Tibial artery (tissue), 4 donors: ENCODE measurements at regions not wholly inside any gene's neighbourhood (a gene's known extent, or its start where the extent isn't known, plus 50 kb on each side); places are given as distances from the start of the nearest gene placed in this dataset.

Source experiments
- DNase-seq, 2 donors: peaks; one replicate each; pipeline ENCODE4 v3.0.0-alpha.2; 2019
- H3K27ac ChIP-seq, 2 donors: fragments of 200-600 bp; sonication (generic) in 1 of 2; 1 replicate in 1 of 2; 2 replicates in 1 of 2; pipeline ENCODE4 v1.5.1; 2018 to 2019; ENCODE audit warnings: mild to moderate bottlenecking in 1 of 2
- H3K27me3 ChIP-seq, 2 donors: fragments of 200-600 bp; sonication (generic) in 1 of 2; one replicate each; pipeline versions ENCODE4 v1.5.1 to v1.6.0; 2016 to 2019
- H3K36me3 ChIP-seq, 3 donors: fragments of 200-600 bp; sonication (generic) in 2 of 3; one replicate each; pipeline ENCODE4 v1.5.1; 2016 to 2019; ENCODE audit warnings: mild to moderate bottlenecking in 2 of 3
- H3K4me1 ChIP-seq, 4 donors: fragments of 200-600 bp; sonication (generic) in 2 of 4; 1 replicate in 3 of 4; 2 replicates in 1 of 4; pipeline ENCODE4 v1.5.1; 2016 to 2019
- H3K4me3 ChIP-seq, 2 donors: fragments of 200-600 bp; sonication (generic) in 1 of 2; 1 replicate in 1 of 2; 2 replicates in 1 of 2; pipeline ENCODE4 v1.5.1; 2018 to 2019; ENCODE audit warnings: mild to moderate bottlenecking in 2 of 2
- H3K9me3 ChIP-seq, 3 donors: fragments of 200-600 bp; sonication (generic) in 1 of 3; one replicate each; pipeline ENCODE4 v1.5.1; 2016 to 2019
- CTCF ChIP-seq, 2 experiments: fragments of 200-600 bp in 1 of 2; fragments of 450-650 bp in 1 of 2; IDR thresholded peaks; one replicate each; pipeline ENCODE4 v1.5.1; 2017 to 2019; ENCODE audit warnings: antibody characterized with exemption in 2 of 2, mild to moderate bottlenecking in 1 of 2, moderate library complexity in 1 of 2
- intact Hi-C: fragments of 100-400 bp; cut with DNase I; formaldehyde crosslinking; loops from one replicate; pipeline ENCODE4 v1.15.0; 2023; ENCODE audit warnings: low total_unique reads

GRCh38 chr15:62637574-62637897 is 405.0 kb upstream of the TPM1 start:
- intact Hi-C loops, result no loop called here
- no peak overlapping the region for H3K4me3 ChIP-seq
- no peaks in the 10 kb centered on the region for H3K27me3 ChIP-seq

GRCh38 chr15:62637950-62638619 is 404.5 kb upstream of the TPM1 start:
- Histone ChIP-seq H3K36me3 (no peaks in the 10 kb centered on the region), H3K9me3 (no peaks in the 10 kb centered on the region), H3K4me1 (no peaks in the 10 kb centered on the region), H3K4me3 (no peak overlapping the region), H3K27ac (no peak overlapping the region), H3K27me3 (no peaks in the 10 kb centered on the region)
- no peak for DNase-seq
- no peak for TF ChIP-seq CTCF (IDR thresholded peaks at IDR 0.05)
- intact Hi-C loops, result no loop called here

More at GRCh38 chr15:62637574-62637897, 405.0 kb upstream of the TPM1 start:
- Histone ChIP-seq H3K4me1 (no peaks in the 10 kb centered on the region), H3K36me3 (no peaks in the 10 kb centered on the region), H3K9me3 (no peaks in the 10 kb centered on the region), H3K27ac (no peak overlapping the region)
- TF ChIP-seq CTCF (IDR thresholded peaks at IDR 0.05), result no peak
- DNase-seq, result no peak

- no peak for TF ChIP-seq CTCF (IDR thresholded peaks at IDR 0.05)
- H3K4me3 ChIP-seq, result no peak overlapping the region
- H3K9me3 ChIP-seq, result no peaks in the 10 kb centered on the region
- no peak for DNase-seq
- no peaks in the 10 kb centered on the region for H3K4me1 ChIP-seq
- no peaks in the 10 kb centered on the region for H3K27me3 ChIP-seq
- H3K27ac ChIP-seq, result no peak overlapping the region
- intact Hi-C loops, result no loop called here
- no peaks in the 10 kb centered on the region for H3K36me3 ChIP-seq
Observed at GRCh38 chr15:62639432-62639831, 403.1 kb upstream of the TPM1 start.

- no peaks in the 10 kb centered on the region for H3K4me1 ChIP-seq
- no peaks in the 10 kb centered on the region for H3K36me3 ChIP-seq
- TF ChIP-seq CTCF (IDR thresholded peaks at IDR 0.05), result no peak
- no peak overlapping the region for H3K4me3 ChIP-seq
- no peak for DNase-seq
- H3K9me3 ChIP-seq, result no peaks in the 10 kb centered on the region
- H3K27me3 ChIP-seq, result no peaks in the 10 kb centered on the region
- intact Hi-C loops, result no loop called here
- H3K27ac ChIP-seq, result no peak overlapping the region
Observed at GRCh38 chr15:62639906-62640605, 402.5 kb upstream of the TPM1 start.

- H3K4me1 ChIP-seq, result no peaks in the 10 kb centered on the region
- DNase-seq, result no peak
- H3K4me3 ChIP-seq, result no peak overlapping the region
- H3K27me3 ChIP-seq, result no peaks in the 10 kb centered on the region
- H3K27ac ChIP-seq, result no peak overlapping the region
- intact Hi-C loops, result no loop called here
- TF ChIP-seq CTCF (IDR thresholded peaks at IDR 0.05), result no peak
- H3K36me3 ChIP-seq, result no peaks in the 10 kb centered on the region
- no peaks in the 10 kb centered on the region for H3K9me3 ChIP-seq
Observed at GRCh38 chr15:62641825-62642224, 400.7 kb upstream of the TPM1 start.
